SK-N-MC (cell line): ENCODE measurements at regions not wholly inside any gene's neighbourhood (a gene's known extent, or its start where the extent isn't known, plus 50 kb on each side); places are given as distances from the start of the nearest gene placed in this dataset.

Experiments
- DNase-seq: peaks from one replicate; pipeline ENCODE4 v3.0.0-alpha.2; 2011; ENCODE audit warnings: low read depth, low spot score
- H3K27ac ChIP-seq: fragments of 200-600 bp; sonication (generic); 2 replicates; pipeline ENCODE4 v1.5.1; 2016; ENCODE audit warnings: mixed run types
- H3K36me3 ChIP-seq: fragments of 200-600 bp; sonication (generic); 2 replicates; pipeline ENCODE4 v1.6.1; 2017; ENCODE audit warnings: antibody characterized with exemption, low read length, mixed read lengths; ENCODE audit not compliant: insufficient read depth
- H3K4me3 ChIP-seq: fragments of 200-600 bp; sonication (generic); 2 replicates; pipeline ENCODE4 v1.5.1; 2016
- H3K9ac ChIP-seq: fragments of 200-600 bp; sonication (generic); 2 replicates; pipeline ENCODE4 v1.8.0; 2017; ENCODE audit warnings: mixed run types, mixed read lengths; ENCODE audit not compliant: insufficient read length
- H3K9me3 ChIP-seq: fragments of 200-600 bp; sonication (generic); 2 replicates; pipeline ENCODE4 v1.6.1; 2017; ENCODE audit warnings: low read depth, mild to moderate bottlenecking, antibody characterized with exemption, low read length, moderate library complexity, mixed read lengths
- EZH2 ChIP-seq: fragments of 200-600 bp; sonication (generic); IDR thresholded peaks from one replicate; pipeline ENCODE4 v1.6.1; 2017; ENCODE audit warnings: antibody characterized with exemption
- FOXP2 ChIP-seq: optimal IDR thresholded peaks from 2 replicates; pipeline ENCODE3; 2011; ENCODE audit warnings: mild to moderate bottlenecking, moderate library complexity; ENCODE audit not compliant: insufficient read depth; ENCODE audit errors: extremely low read length, control extremely low read depth
- POLR2AphosphoS5 ChIP-seq: IDR thresholded peaks from 2 replicates; pipeline ENCODE4 v1.6.1; 2012; ENCODE audit warnings: mild to moderate bottlenecking, low read depth, low read length, borderline replicate concordance

GRCh38 chr18:73563901-73564472 lies 583.6 kb downstream of the FBXO15 start:
- no peaks in the 10 kb centered on the region for H3K36me3 ChIP-seq
- H3K27ac ChIP-seq, result no peak overlapping the region
- TF ChIP-seq EZH2 (no peak), POLR2AphosphoS5 (no peak), FOXP2 (no peak)
- no peak for DNase-seq
- no peak overlapping the region for H3K9ac ChIP-seq
- H3K4me3 ChIP-seq, result no peak overlapping the region
- no peaks in the 10 kb centered on the region for H3K9me3 ChIP-seq

DNA sequence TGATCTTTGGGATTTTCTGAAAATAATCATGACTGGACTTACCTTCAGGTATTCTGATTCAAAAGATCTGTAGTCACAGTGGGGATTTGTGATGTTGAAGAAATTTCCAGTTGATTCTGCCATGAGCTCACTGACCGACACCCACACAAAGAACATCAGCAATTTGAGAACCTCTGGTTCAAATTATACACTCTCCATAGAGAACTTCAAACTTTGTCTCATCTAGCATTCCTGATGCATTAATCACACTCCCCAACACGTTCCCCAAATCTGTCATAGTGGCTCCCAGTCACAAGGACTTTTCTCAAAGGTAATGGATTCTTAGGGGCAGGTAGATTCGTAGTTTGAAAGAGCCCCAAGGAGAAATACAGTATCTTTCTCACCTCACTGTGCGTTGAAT lies 584.3 kb downstream of the FBXO15 start:
- TF ChIP-seq POLR2AphosphoS5, result no peak
- no peak for TF ChIP-seq FOXP2
- TF ChIP-seq EZH2, result no peak
- H3K36me3 ChIP-seq, result no peaks in the 10 kb centered on the region
- no peak overlapping the region for H3K9ac ChIP-seq
- H3K9me3 ChIP-seq, result no peaks in the 10 kb centered on the region
- no peak overlapping the region for H3K4me3 ChIP-seq
- H3K27ac ChIP-seq, result no peak overlapping the region
- DNase-seq, result no peak

DNA sequence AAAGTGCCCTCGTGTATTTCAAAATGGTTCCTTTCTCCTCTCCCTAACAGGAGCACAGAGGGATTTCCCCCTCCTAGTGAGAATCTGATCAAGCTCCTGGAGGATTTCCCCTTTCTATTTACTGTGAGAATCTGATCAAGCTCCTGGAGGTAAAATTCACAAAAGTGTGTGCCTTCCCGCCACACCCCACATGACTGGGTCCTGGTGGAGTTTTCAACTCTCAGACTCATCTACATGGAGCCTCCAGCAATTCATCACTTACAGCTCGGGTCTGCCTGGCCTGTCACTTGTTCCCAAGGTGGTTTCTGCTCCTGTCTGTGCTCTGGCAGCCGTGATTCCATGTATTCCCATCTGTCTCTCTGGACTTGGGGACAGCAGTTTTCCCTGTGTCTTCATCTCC lies 590.7 kb downstream of the FBXO15 start:
- Histone ChIP-seq H3K36me3 (no peaks in the 10 kb centered on the region), H3K4me3 (no peak overlapping the region), H3K9me3 (no peaks in the 10 kb centered on the region), H3K9ac (no peak overlapping the region), H3K27ac (no peak overlapping the region)
- DNase-seq, result no peak
- TF ChIP-seq EZH2 (no peak), POLR2AphosphoS5 (no peak), FOXP2 (no peak)

- H3K9ac ChIP-seq, result no peak overlapping the region
- H3K9me3 ChIP-seq, result no peaks in the 10 kb centered on the region
- H3K27ac ChIP-seq, result no peak overlapping the region
- DNase-seq, result no peak
- H3K4me3 ChIP-seq, result no peak overlapping the region
- TF ChIP-seq EZH2 (no peak), FOXP2 (no peak), POLR2AphosphoS5 (no peak)
- no peaks in the 10 kb centered on the region for H3K36me3 ChIP-seq
Measured at GRCh38 chr18:73552171-73552570, 595.5 kb downstream of the FBXO15 start.

- no peak overlapping the region for H3K9ac ChIP-seq
- no peak overlapping the region for H3K4me3 ChIP-seq
- no peaks in the 10 kb centered on the region for H3K9me3 ChIP-seq
- H3K36me3 ChIP-seq, result no peaks in the 10 kb centered on the region
- TF ChIP-seq POLR2AphosphoS5 (no peak), EZH2 (no peak), FOXP2 (no peak)
- H3K27ac ChIP-seq, result no peak overlapping the region
- no peak for DNase-seq
Measured at GRCh38 chr18:73551211-73551610, 596.4 kb downstream of the FBXO15 start.

- H3K36me3 ChIP-seq, result no peaks in the 10 kb centered on the region
- no peak for DNase-seq
- H3K27ac ChIP-seq, result no peak overlapping the region
- H3K4me3 ChIP-seq, result no peak overlapping the region
- H3K9ac ChIP-seq, result no peak overlapping the region
- H3K9me3 ChIP-seq, result no peaks in the 10 kb centered on the region
- TF ChIP-seq POLR2AphosphoS5, result no peak
- no peak for TF ChIP-seq EZH2
- no peak for TF ChIP-seq FOXP2
Measured at GRCh38 chr18:73549236-73549635, 598.4 kb downstream of the FBXO15 start.

- Histone ChIP-seq H3K9me3 (no peaks in the 10 kb centered on the region), H3K4me3 (no peak overlapping the region), H3K36me3 (no peaks in the 10 kb centered on the region), H3K27ac (no peak overlapping the region), H3K9ac (no peak overlapping the region)
- TF ChIP-seq POLR2AphosphoS5 (no peak), EZH2 (no peak), FOXP2 (no peak)
- DNase-seq, result no peak
Measured at GRCh38 chr18:73545472-73545871, 602.2 kb downstream of the FBXO15 start.

DNA sequence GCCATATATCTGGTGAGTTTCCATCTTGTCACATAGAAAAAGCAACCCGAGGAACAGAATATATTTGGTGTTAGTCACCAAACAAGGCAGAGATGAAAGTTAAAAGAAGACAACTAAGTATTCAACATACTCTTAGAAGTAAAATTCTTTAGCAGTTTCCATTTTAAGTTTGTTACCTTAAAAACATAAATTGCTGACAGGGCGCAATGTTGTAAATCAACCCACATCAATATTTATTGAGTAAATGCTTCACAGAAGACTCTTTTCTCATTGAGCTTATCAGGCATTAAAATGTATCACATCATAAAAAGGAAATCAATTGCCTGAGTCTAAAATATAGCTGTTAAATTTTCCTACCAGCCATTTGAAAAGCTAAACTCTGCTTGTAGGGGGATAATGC lies 603.0 kb downstream of the FBXO15 start:
- Histone ChIP-seq H3K36me3 (no peaks in the 10 kb centered on the region), H3K9ac (no peak overlapping the region), H3K9me3 (no peaks in the 10 kb centered on the region), H3K4me3 (no peak overlapping the region), H3K27ac (no peak overlapping the region)
- no peak for DNase-seq
- TF ChIP-seq EZH2, result no peak
- no peak for TF ChIP-seq FOXP2
- no peak for TF ChIP-seq POLR2AphosphoS5

DNA sequence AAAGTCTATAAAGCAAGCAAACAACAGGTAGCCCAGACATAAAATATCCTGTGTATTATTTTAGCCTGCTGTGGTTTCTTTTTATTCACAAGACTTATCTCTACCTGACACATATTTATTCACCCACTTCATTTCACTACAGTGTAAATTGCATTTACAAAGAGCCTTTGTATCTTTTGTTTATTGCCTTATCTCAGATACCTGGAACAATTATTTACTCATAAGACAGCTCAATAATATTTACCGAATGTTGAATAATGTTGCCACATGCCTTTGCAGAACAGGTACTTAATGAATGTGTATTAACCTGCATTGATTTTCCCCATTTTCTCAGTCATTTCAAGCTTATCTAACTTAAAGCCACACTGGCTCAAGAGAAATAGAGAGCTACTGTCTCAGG lies 603.6 kb downstream of the FBXO15 start:
- H3K27ac ChIP-seq, result no peak overlapping the region
- H3K9me3 ChIP-seq, result no peaks in the 10 kb centered on the region
- DNase-seq, result no peak
- TF ChIP-seq FOXP2, result no peak
- TF ChIP-seq POLR2AphosphoS5, result no peak
- TF ChIP-seq EZH2, result no peak
- no peak overlapping the region for H3K4me3 ChIP-seq
- no peaks in the 10 kb centered on the region for H3K36me3 ChIP-seq
- H3K9ac ChIP-seq, result no peak overlapping the region
